HG03469 (cell line): ENCODE measurements at regions not wholly inside any gene's neighbourhood (a gene's known extent, or its start where the extent isn't known, plus 50 kb on each side); places are given as distances from the start of the nearest gene placed in this dataset.

ENCODE experiments used
- ATAC-seq: cut with Tn5 transposase; IDR thresholded peaks from one replicate; pipeline ENCODE4 v1.9.1; 2021; ENCODE audit warnings: mild to moderate bottlenecking, moderate library complexity, moderate number of reproducible peaks; ENCODE audit not compliant: unreplicated experiment

DNA sequence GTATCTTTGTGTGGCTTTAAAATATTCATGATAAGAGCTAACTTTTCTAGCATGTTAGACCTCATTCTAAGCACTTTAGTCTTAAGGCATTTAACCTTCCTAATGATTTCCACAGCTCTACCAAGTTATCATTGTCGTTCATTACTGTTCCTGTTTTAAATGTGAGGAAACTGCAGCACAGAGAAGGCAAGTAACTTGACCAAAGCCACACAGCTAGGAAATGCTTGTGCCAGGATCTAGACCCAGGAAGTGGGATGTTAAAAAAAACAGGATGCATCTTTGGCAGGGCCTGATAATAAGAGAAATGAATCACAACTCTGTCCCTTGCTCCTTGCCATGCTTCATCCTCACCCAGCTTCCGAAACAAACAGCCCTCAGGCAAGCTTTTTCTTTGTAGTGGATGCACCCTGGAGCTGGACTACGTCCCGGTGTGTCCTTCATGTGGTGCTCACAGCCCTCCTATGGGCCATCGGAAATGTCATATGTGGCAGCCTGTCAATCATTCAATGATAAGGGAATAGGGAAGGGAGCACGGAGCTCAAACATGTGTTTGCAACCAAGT is 196.9 kb upstream of the RREB1 start:
- no peak for ATAC-seq

DNA sequence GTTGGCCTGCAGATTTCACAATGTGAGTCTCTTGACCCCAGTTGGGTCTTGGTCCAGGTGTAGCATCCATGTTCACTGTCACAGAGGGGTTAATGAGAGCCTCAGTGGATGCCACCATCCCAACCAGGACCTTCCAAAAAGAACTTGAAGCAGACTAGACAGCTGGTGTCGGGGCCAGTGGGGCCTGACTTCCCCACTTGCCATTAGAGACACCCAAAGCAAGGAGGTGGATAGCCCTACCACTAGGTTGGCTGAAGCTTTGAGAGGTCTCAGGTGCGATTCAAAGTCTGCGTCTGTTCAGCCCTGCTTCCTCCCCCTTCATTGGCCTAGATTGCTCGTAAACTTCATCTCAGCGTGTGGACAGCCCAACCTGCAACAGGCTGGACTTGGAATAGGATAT is 196.4 kb upstream of the RREB1 start:
- ATAC-seq = no peak

DNA sequence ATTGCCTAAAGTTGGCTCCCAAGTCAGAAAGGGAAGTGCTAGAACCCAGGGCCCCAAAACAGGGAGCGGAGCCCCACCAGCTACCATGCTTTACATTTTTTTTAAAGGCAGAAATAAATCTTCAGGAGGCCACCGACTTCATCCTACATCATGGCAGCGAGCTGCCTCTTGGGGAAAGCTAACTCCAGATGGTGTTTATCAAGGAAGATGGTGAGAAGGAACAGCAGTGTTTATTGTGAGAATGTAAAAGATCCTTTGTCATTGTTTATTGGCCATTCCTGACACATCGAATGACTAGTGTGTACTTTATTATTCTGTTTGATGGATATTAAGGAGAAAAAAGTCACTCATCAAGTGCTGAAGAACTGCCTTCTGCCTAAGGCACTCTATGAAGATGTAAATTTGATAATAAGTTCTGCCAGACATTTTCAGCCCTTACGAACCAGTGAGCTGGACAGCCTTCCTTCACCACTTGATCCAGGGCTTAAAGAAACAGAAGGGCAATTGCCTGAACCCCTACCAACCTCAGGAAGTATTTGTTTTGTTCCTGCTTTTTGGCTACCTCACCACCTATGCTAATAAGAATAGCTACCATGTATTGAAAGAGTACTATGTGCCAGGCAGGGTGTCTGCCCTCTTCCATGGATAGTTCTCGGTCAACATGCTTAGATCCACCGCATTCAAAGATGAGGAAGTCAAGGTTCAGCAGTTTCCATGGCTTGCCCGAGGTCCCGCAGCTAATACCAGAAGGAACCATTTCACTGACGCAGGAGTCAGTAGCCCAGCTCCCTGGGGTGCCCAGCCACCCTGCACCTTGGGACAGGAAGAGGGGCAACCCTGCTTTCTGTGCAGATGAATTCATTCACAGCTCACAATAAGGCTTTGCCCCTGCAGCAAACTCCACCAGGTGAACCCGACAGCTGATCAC is 194.7 kb upstream of the RREB1 start:
- no peak for ATAC-seq

DNA sequence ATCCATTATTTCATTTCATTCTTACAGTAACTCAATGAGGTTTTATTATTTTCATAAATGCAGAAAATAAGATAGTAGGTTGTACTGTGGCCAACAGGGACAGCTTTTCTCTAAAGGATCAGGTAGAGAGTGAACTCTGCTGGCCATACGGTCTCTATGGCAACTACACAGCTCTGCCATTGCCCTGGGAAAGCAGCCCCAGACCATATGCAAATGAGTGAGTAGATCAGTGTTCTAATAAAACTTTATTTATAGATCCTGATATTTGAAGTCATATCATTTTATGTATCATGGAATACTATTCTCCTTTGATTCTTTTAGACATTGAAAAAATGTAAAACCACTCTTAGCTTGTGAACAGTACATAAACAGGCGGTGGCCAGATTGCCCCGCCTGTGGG is 192.5 kb upstream of the RREB1 start:
- no peak for ATAC-seq

DNA sequence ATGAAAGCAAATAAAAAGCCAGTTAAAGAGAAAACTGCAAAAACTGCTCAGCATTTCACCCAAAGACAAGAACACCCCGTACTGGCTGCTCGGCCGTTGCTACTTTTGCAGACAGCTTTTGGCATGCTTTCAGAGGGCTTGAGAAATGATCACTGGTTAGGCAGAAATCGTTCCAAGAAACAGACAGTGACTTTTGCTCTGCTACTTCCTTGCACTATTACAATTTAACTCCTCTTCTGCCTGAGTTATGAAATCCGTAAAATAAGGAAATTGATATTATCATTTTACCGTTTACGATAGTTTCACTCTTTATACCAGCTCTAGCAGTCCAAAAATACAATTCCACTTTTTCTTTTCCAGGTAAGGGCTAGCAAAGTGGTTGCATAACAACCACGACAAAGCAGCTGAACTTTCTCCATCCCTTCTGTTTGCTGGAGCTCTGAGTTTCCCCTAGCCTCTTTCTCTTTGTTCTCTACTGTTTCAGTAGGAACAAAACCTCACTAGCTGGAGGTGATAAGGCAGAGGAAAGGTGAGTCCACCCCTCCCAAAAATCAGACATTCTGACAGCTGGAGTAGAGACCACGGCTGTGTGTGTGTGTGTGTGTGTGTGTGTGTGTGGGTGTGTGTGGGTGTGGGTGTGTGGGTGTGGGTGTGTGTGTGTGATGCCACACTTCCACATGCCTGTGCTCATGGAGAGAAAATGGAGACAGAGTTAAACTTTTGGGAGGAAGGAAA is 191.8 kb upstream of the RREB1 start:
- no peak for ATAC-seq

DNA sequence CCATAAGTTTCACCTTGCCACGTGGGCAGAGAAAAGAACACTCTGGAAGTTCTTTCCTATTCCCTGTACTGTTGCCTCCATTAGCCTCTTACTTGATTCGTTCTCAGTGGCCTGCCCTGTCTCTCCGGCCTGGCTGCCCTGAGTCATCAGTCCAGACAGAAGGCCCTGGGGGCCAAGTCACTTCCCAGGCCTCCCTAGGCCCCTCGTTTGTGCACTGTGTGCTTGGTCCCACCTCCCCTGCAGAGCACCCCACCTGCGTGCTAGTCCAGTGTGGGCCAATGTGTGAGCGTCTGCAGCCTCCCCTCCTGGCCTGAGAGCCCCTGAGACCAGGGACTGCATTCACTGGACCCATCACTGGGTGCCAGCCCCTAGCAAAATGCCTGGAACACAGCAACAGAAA is 191.2 kb upstream of the RREB1 start:
- no peak for ATAC-seq

DNA sequence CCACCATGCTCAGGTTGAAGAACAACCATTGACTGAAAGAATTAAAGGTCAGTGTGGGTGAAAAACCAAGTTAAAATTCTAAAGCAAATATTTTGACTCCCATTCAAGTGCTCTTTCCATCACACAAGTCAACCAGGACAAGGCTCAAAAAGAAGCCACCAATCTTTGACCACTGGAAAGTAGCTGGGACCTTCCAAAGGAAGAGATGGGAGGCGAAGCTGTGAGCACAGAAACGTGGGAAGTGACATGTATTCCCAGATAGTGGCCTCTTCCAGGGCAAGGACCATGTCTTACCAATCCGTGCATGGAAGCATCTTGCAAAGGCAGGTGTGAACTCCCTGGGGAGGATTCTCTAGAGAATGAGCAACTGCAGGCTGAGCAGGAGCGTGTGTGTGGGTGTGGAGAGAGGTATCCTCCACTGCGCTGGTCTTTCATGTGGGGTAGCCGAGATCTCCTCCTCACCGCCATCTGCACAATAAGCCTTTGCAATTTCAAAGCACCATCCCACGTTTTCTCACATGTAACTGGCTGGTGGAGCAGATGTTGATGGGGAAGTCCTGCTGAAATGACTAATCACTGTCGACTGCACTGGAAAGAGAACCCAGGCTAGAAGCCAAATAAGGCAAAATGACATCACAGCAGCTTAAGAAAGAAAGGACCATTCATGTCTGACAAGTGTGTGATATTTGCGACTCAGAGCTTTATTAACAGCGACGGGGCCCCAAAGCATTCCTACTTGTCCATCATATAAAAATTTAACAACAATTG is 189.4 kb upstream of the RREB1 start:
- ATAC-seq = peak; percentile 86

DNA sequence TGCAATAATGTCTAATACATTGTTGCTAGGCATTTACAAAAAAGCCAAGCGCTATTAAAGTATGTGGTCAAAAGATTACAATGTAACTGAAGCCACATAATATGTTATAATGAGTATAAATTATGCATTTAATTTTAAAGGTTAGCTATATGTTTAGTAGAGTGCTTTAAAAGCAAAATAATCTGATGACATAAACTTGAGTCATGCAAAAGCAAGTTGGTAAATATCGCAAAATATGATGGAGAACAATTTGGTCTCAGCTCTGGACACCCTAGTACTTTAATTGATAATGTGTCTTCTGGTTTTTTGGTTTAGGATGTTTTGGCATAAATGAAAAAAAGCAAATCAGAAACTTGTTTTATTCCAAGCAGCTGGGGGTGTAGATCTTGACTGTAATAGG is 188.6 kb upstream of the RREB1 start:
- ATAC-seq = no peak

DNA sequence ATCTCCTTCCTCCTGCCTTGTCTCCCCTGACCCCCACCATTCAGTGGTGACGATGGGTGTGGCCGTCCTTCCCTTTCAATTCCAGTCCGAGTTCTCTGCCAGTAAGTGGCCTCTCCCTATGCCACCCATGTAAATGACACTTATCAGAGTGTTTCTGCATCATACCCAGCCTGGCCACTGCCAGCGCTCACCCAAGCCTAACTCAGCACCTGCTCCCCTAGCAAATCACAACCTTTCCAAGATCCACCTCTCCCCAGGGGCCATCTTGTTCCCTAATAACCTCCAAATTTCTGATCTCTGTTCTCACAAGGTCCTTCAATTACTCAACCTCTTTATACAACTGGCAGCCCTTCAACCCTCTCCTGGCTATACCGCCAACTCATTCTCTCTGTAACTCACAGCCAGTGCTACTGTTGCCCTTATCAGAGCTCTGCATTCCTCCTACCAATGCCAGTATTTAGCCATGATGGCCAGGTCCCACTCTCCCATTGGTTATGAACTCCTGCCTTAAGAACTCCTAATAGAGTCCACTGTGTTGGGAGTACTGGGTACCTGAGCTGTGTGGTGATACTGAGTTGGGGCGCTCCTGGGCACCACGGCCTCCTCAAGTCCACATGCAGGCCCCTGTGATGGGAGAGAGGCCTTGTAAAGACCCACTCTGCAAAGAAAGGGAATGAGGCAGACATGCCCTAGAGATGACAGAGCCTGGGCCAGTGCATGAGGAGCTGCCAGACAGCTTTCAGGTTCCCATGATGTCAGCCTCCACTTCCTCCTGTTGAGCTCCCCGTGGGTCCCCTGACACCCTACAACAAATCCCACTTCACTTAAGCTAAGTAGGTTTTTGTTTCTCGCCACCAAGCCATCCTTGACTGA is 187.4 kb upstream of the RREB1 start:
- ATAC-seq = no peak

DNA sequence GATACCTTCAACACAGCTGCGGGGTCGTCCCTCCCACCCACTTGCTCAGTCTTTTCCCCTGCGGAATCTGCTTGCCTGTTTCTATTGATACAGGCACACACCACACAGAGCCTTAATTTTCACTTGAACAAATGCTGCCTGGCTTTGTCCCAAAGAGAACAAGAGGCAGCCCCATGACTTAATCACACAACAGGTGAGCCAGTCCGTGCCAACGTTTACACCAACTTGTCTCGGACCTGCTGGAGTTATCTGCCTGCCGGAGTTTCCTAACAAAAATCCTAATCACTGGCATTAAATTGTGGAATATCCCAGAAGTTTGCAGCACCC is 186.8 kb upstream of the RREB1 start:
- no peak for ATAC-seq

DNA sequence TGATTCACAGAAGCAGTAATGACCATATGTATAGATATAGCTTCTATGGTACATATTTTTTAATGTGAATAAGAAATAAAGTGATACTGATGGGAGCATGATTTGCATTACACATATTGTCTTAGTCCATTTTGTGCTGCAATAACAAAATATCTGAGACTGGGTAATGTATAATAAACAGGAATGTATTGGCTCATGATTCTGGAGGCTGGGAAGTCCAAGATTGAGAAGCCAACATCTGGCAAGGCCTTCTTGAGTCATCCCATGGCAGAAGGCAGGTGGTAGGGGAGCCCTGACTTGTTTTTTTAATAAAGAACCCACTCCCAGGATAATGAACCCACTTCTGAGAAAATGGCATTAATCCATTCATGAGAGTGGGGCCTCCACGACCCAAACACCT is 185.6 kb upstream of the RREB1 start:
- ATAC-seq = no peak

DNA sequence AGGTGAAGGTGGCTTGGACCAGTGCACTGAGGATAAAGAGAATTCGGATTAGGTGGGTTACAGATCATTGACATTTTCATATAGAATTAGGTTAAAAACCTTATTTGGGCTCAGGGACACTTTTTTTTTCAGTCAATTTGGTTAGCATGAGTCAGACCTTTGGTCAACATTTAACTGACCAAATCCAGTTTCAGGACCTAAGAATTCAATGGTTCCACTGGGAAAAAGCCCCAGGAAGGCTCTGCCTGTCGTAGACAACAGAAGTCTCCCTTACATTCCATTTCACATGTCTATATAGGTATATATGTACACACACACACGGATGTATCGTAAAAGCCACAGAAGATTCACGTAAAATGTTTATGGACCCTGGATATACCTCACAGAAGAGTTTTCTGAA is 184.2 kb upstream of the RREB1 start:
- no peak for ATAC-seq

DNA sequence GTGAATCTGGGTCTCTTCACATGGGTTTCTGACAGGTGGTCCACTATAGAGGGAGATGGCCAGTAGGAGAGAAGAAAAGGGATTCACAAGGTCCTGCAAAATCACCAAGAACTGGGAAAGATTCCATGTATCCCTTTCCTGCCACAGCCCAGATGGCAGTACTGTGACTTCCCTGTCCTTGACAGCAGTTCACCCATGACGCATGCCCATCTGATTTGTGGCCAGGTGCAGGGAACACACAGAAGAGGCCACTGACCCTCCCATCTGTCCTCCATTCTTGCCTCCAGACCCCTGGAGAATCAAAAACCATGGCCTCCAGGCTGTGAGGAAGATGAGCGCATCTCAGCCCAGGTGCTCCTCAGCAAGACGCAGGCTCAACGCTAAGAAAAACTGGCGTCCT is 183.1 kb upstream of the RREB1 start:
- no peak for ATAC-seq

DNA sequence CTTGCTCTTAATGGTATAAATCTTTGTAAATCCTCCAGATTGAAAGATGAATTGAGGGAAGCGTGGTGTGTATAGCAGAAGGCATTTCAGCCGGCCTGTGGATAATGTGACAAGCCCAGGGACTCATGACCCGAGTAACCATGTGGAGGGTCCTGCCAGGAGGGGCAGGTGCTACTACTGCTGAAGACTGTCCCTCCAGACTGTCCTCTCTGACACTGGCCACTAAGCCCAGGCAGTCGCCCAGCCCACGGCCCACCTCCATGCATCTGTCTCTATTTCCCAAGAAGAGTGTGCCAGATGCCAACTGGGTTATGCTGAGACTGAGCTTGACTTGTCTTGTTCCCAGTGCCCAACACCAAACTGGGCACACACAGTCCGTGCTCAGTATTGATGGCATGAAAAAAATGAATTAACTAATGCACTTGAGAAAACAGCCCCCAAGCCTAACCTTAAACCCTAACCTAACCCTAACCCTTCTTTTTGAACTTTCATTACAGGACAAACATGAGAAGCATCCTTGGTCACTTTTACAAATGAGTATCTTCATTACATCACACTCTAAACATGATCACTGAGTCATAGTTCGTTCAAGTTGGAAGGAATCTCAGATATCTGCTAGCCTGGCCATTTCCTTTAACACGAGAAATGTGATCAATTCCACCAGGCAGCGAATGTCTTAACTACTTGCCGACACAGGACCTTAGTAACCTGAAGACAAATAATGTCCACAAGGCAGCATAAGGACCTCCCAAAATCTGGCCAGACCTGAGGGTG is 182.2 kb upstream of the RREB1 start:
- no peak for ATAC-seq

DNA sequence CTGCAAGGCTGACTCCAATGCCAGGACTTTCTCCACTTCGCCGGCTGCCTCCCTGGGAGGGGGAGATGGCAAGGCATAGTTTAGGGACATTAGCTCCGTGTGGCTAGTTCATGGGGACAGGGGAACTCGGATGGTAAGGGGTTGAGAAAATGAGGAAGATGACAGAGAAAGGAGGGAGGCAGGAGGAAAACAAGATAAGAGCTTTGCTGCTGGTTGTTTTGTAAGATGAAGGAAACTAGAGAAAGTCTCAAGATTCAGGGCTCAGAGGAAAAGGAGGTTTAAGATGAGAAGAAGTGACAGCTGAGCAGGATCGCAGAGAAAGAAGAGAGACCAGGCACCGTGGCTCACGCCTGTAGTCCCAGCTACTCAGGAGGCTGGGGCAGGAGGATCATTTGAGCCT is 180.9 kb upstream of the RREB1 start:
- ATAC-seq = no peak

DNA sequence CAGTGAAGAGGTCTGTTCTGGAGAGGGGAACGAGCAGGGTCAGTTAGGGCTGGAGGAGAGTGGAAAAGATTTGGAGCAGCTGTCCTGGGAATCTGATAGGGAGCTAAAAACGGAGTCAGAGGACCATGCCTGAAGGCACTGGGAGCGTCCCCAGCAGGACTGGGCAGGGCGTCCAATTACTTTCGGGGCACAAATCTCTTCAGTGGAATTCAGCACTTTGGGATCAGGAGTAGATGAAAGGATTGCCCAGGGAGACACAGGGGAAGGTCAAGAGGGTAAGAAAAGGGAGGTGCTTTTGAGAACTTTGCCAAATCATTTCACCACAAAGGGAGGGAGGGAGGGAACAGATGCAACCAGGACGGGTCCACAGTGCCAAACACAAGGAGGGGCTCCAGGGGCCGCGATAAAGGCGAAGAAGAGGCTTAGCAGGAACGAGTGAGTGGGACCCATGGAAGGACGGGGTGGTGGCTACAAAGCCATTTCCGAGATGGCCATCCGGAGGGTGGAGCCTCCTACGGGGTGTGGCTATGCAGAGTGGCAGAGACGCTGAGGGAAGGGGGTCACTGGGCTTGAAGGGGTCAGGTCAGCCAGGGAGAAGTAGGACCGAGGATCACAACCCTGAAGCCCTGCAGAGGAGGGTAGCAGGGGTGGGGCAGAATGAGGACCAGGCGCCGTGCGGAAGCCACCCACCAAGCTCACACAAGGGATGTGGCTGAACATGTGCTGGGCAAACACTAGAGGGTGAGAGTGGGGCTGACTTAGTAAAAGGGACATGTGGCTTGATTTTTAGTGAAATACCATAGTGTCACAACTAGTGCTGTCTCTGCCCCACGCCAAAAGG is 180.0 kb upstream of the RREB1 start:
- ATAC-seq = no peak

DNA sequence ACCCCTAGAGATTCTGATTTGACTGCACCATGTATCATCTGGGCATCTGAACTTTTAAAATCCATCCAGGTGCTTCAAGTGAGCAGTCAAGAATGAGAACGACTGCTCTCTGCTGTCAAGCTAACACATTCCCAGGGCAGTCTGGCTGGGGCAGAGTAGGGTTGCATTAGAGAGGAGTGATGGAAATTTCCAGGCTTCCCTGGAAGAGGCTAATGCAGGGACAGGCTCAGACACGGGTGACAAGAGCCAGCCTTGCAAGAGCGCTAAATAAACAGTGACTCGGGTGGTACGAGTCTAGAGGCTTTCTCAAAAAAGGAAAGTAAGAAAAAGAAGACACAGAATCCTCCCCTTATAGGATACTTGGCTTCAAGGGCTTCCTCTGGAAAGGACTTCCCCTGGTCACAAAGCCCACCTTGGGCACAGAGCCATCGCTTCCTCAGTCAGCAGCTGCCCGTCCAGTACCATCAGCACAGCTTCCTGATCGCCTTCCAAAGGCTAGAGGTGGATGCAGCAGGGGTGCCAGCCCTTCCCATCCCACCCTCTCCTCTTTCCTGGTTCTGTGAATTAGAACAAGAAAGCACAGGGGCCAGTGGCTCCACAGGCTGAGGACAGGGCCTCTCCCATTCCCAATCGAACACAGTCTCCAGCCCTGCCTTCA is 177.4 kb upstream of the RREB1 start:
- no peak for ATAC-seq
